Mucosa of stomach (tissue), 1 donor: ENCODE measurements at regions not wholly inside any gene's neighbourhood (a gene's known extent, or its start where the extent isn't known, plus 50 kb on each side); places are given as distances from the start of the nearest gene placed in this dataset.

Experiments used
- H3K27me3 ChIP-seq: one replicate; pipeline ENCODE4 v1.7.0; 2013; ENCODE audit warnings: mild to moderate bottlenecking, low read length; ENCODE audit not compliant: control insufficient read depth, insufficient read depth
- H3K36me3 ChIP-seq: one replicate; pipeline ENCODE4 v1.7.0; 2013; ENCODE audit warnings: low read length; ENCODE audit not compliant: control insufficient read depth, insufficient read depth
- H3K4me1 ChIP-seq: one replicate; pipeline ENCODE4 v1.7.0; 2013; ENCODE audit warnings: mild to moderate bottlenecking, low read length; ENCODE audit not compliant: control insufficient read depth, insufficient read depth
- H3K4me3 ChIP-seq: one replicate; pipeline ENCODE4 v1.7.0; 2013; ENCODE audit warnings: low read length
- H3K9ac ChIP-seq: one replicate; pipeline ENCODE4 v1.7.0; 2013; ENCODE audit warnings: mild to moderate bottlenecking, low read length, moderate library complexity
- H3K9me3 ChIP-seq: one replicate; pipeline ENCODE4 v1.7.0; 2013; ENCODE audit warnings: mild to moderate bottlenecking, low read length, moderate library complexity; ENCODE audit not compliant: control insufficient read depth
- donor health status: Pancreatic carcinoma.

DNA sequence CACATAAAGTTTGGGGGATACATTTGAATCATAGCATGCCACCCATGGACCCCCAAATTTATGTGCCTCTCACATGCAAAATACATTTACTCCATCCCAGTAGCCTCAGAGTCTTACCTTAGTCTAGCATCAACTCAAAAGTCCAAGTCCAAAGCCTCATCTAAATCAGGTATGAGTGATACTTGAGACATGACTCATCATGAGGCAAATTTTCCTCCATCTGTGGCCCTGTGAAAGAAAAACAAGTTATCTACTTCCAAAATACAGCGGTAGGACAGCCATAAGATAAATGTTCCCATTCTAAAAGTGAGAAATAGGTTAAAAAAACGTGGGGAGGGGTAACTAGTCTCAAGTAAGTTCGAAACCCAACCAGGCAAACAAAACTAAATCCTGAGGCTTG is 444.2 kb downstream of the SNAPC1 start:
- Histone ChIP-seq H3K4me1 (no peaks in the 10 kb centered on the region), H3K36me3 (no peaks in the 10 kb centered on the region), H3K27me3 (no peaks in the 10 kb centered on the region), H3K9ac (no peak overlapping the region), H3K4me3 (no peak overlapping the region), H3K9me3 (no peaks in the 10 kb centered on the region)

DNA sequence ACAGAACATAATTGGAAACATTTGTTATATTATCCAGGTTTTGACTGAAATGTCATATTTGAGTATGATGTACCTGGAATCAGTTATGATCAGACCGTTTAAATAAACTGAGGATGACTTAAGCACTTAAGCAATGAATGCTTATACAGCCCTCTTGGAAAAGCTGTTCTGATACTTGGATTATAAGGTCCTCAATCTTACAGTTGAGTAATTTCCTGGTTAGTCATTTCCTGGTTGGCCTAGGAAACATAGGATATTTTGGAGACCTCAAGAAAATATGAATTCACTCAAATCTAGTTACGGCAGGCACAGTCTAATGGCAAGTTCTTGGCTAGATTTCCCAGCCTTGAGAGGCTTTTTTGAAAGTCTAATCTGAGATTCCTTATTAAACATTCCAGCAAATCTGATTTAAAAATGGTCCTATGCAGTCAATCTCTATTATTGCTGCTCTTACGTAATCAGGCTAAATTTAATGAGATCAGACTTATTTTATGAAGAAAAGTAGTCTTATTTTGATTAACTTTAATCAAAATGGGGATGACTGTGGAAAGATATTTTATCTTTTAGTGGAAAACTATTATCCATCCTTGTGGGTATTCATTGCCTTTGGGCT is 447.2 kb downstream of the SNAPC1 start:
- no peak overlapping the region for H3K9ac ChIP-seq
- no peaks in the 10 kb centered on the region for H3K4me1 ChIP-seq
- H3K36me3 ChIP-seq: no peaks in the 10 kb centered on the region
- no peaks in the 10 kb centered on the region for H3K27me3 ChIP-seq
- no peaks in the 10 kb centered on the region for H3K9me3 ChIP-seq
- no peak overlapping the region for H3K4me3 ChIP-seq

DNA sequence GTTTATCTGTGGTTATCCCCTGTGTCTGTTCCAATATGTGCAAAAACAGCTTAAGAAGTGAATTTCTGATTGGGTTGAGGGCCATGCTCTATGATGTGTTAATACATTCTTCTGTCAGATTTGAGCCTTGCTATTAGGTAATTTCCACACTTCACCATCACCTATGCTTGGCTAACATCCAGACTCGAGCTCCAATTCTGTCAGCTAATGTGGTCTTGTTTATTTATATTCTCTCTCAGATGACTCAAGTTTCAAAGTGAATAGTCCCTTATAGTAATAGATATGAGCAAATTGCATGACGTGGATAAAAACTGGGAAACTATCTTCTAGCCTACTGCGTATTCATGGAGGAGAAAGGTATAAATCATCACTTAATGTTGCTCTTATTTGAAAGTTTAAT is 451.3 kb downstream of the SNAPC1 start:
- no peaks in the 10 kb centered on the region for H3K36me3 ChIP-seq
- no peak overlapping the region for H3K9ac ChIP-seq
- H3K27me3 ChIP-seq: no peaks in the 10 kb centered on the region
- H3K4me1 ChIP-seq: no peaks in the 10 kb centered on the region
- H3K9me3 ChIP-seq: no peaks in the 10 kb centered on the region
- H3K4me3 ChIP-seq: no peak overlapping the region

DNA sequence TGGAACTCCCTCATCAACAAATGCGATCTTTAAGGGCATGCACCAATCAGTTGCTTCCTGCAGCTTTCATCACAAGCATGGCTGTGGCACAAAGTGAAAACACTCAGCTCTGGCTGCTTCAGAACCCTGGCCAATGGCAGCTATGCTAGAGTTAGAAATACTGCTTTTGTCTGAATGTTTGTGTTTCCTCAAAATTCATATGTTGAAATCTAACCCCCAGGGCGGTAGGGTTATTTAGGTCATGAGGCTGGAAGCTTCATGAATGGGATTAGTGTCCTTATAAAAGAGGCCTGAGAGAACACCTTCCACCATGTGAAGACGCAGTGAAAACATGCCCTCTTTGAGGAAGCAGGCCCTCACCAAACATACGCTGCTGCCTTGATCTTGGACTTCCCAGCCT is 453.9 kb downstream of the SNAPC1 start:
- Histone ChIP-seq H3K4me1 (no peaks in the 10 kb centered on the region), H3K9me3 (no peaks in the 10 kb centered on the region), H3K9ac (no peak overlapping the region), H3K36me3 (no peaks in the 10 kb centered on the region), H3K27me3 (no peaks in the 10 kb centered on the region), H3K4me3 (no peak overlapping the region)

DNA sequence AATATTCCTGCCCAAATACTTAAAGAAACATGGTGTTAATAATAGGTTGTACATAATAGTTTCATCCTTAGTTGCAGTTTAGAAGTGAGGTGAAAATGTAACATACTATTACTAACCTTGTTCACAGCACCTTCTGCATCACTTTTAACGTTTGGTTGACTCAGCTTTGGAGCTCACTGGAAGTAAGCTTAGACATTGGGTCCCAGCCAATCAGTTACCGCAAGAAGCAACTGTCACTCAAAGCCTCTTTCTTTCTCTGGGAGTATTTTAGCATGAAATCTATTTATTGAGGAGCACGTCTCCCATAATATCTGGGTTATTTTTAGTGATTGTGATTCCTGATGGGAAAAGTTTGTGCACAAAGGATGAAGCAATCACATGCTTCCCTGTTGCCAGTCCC is 472.6 kb downstream of the SNAPC1 start:
- no peaks in the 10 kb centered on the region for H3K27me3 ChIP-seq
- no peaks in the 10 kb centered on the region for H3K4me1 ChIP-seq
- no peaks in the 10 kb centered on the region for H3K9me3 ChIP-seq

DNA sequence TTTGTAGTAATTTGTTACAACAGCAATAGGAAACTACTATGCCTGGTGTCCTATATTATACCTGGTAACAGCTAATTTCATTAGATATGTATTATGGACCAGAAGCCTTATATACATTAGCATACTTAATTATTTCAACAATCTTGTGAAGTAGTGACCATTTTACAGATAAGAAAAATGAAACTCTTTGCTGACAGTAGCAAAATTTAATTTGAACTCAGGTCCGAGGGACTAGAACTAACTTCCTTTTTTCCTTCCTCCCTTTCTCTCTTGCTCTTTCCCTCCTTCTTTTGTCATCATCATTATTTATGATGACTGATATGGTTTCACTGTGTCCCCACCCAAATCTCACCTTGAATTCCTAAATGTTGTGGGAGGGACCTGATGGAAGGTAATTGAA is 482.0 kb downstream of the SNAPC1 start:
- no peak overlapping the region for H3K9ac ChIP-seq
- H3K27me3 ChIP-seq: no peaks in the 10 kb centered on the region
- no peaks in the 10 kb centered on the region for H3K36me3 ChIP-seq
- no peak overlapping the region for H3K4me3 ChIP-seq
- no peaks in the 10 kb centered on the region for H3K4me1 ChIP-seq
- H3K9me3 ChIP-seq: no peaks in the 10 kb centered on the region

More for the DNA sequence above, 472.6 kb downstream of the SNAPC1 start:
- H3K36me3 ChIP-seq: no peaks in the 10 kb centered on the region
- H3K9ac ChIP-seq: no peak overlapping the region
- no peak overlapping the region for H3K4me3 ChIP-seq

DNA sequence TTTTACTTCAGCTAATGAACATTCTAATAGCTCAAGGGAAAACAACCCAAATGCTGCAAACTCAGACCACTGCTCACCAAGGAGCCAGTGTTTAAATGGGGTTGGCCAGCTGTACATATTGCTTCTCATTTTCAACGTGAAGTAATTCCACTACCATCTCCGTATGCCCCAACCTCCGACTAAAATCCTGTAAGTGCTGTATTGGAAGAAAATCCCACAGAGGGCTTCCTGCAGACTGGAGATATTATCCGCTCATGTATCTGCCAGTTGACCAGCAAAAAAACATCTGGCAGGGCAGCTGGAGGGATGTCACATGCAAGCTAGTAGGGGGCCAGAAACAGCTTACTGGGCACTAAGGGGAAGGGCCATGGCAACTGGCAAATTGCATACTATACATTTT is 485.0 kb downstream of the SNAPC1 start:
- Histone ChIP-seq H3K4me3 (no peak overlapping the region), H3K9me3 (no peaks in the 10 kb centered on the region), H3K36me3 (no peaks in the 10 kb centered on the region), H3K4me1 (peaks cover 15% of the 10 kb centered on the region), H3K9ac (no peak overlapping the region), H3K27me3 (no peaks in the 10 kb centered on the region)

DNA sequence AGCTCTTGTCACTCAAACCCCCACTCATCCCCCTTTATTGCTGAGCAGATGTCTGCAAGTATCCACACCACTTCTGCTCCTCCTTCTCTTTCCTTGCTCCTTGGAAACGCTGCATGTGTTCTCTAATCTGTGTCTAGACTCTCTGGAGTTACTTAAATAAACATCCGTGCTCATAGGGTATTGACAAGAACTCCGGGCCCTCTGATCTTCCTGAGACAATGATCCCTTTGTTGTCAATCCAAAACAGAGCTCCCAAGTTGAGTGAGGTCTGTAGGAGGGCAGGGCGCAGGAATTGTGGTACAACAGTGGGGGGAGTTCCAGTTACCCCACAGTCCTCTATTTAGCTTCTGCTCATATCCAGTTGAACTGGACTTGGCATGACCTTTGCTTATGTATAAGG is 489.0 kb downstream of the SNAPC1 start:
- H3K36me3 ChIP-seq: no peaks in the 10 kb centered on the region
- H3K9me3 ChIP-seq: no peaks in the 10 kb centered on the region
- H3K4me1 ChIP-seq: peaks cover 25% of the 10 kb centered on the region
- H3K9ac ChIP-seq: no peak overlapping the region
- H3K4me3 ChIP-seq: no peak overlapping the region
- no peaks in the 10 kb centered on the region for H3K27me3 ChIP-seq

DNA sequence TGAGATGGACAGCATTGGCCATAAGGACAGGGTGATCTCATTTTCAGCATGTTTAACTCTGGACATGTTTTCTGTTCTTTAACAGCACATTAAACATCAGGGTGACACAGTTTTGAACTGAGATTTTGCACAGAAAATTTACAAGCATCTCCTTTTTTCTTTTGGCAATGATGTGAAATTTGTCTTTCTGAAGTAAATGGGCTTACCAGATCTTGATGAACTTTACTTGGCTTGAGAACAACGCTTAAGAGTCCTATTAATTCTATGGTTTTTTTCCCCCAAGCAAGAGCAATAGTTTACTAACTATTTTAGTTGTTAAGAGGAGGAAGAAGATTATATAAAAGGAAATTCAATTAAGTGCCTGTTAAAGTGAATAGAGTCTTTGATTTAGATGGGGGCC is 491.0 kb downstream of the SNAPC1 start:
- no peak overlapping the region for H3K4me3 ChIP-seq
- no peaks in the 10 kb centered on the region for H3K36me3 ChIP-seq
- H3K9ac ChIP-seq: no peak overlapping the region
- no peaks in the 10 kb centered on the region for H3K9me3 ChIP-seq
- H3K27me3 ChIP-seq: no peaks in the 10 kb centered on the region
- peaks cover 25% of the 10 kb centered on the region for H3K4me1 ChIP-seq

DNA sequence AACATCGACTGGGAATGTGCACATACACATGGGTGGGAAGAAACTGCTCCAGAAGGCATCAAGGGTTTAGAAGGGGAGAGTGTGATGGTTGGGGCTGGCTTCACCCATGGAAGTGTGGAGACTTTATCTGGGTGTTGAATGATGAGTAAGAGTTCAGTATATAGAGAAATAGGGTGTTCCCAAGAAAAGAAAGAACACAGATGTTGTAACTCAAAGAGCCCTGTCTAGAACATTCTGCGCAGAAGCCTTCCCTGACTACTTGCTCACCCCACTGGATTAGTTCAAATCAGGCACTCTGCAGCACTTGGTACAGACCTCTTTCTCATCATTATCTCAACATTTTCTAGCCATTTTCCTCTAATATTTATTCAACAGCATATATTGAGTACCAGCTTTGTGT is 491.7 kb downstream of the SNAPC1 start:
- H3K27me3 ChIP-seq: no peaks in the 10 kb centered on the region
- no peak overlapping the region for H3K9ac ChIP-seq

DNA sequence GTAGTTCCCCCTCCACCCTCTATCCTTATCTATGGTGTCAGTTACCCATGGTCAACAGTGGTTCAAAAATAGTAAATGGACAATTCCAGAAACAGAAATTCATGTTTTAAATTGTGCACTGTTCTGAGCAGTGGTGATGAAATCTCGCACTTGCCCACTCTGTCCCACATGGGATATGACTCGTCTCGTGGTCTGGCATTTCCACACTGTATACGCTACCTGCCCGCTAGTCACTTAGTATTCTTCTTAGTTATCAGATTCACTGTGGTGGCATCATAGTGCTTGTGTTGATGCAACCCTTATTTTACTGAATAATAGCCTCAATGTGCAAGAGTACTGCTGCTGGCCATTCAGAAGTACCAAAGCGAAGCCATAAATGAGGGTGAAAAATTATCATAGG is 507.0 kb downstream of the SNAPC1 start:
- H3K4me1 ChIP-seq: no peaks in the 10 kb centered on the region
- no peak overlapping the region for H3K4me3 ChIP-seq
- H3K27me3 ChIP-seq: no peaks in the 10 kb centered on the region
- H3K9me3 ChIP-seq: no peaks in the 10 kb centered on the region
- no peak overlapping the region for H3K9ac ChIP-seq
- no peaks in the 10 kb centered on the region for H3K36me3 ChIP-seq

More for the DNA sequence above, 491.7 kb downstream of the SNAPC1 start:
- Histone ChIP-seq H3K9me3 (no peaks in the 10 kb centered on the region), H3K36me3 (no peaks in the 10 kb centered on the region), H3K4me3 (no peak overlapping the region), H3K4me1 (peaks cover 25% of the 10 kb centered on the region)

DNA sequence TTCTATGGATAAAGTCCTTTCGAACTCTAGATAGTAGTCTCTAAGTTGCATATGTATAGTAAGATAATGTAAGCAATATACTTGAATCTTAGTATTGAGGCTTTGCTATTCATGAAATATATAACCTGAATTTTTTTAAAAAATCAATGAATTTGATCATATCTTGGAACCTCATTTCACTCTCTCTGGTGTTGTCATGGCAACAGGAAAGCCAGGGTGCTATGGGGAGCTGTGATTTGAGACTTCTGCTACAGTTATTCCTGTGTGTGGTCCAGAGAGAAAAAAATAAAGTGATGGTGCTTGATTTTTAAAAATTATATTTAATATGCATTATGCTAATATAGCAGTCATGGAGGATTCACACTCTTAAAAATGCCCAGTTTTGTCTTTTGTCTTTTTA is 508.0 kb downstream of the SNAPC1 start:
- no peak overlapping the region for H3K9ac ChIP-seq
- H3K36me3 ChIP-seq: no peaks in the 10 kb centered on the region
- H3K9me3 ChIP-seq: no peaks in the 10 kb centered on the region
- H3K4me3 ChIP-seq: no peak overlapping the region
- H3K27me3 ChIP-seq: no peaks in the 10 kb centered on the region
- H3K4me1 ChIP-seq: no peaks in the 10 kb centered on the region

DNA sequence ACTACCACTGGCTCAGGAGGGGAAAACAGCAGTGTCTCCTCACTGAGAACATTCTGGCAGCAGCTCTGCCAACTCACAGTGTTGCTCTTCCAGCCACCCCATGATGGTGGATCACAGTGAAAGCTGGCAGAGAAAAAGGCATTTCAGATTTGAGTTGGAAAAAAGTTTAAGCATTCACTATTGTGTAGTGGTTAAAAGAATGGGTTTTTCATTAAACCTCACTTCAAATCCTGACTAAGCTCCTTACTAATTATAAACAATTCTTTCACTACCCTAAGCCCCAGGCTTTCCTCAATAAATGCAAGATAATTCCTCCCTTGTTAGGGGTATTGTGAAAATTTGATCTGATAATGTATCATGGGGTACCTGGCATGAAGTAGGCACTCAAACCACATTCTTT is 518.1 kb downstream of the SNAPC1 start:
- no peaks in the 10 kb centered on the region for H3K36me3 ChIP-seq
- no peaks in the 10 kb centered on the region for H3K4me1 ChIP-seq
- H3K9ac ChIP-seq: no peak overlapping the region
- no peaks in the 10 kb centered on the region for H3K27me3 ChIP-seq
- H3K4me3 ChIP-seq: no peak overlapping the region
- no peaks in the 10 kb centered on the region for H3K9me3 ChIP-seq
